ENCODE measurements at regions not wholly inside any gene's neighbourhood (a gene's known extent, or its start where the extent isn't known, plus 50 kb on each side); places are given as distances from the start of the nearest gene placed in this dataset.

DNA sequence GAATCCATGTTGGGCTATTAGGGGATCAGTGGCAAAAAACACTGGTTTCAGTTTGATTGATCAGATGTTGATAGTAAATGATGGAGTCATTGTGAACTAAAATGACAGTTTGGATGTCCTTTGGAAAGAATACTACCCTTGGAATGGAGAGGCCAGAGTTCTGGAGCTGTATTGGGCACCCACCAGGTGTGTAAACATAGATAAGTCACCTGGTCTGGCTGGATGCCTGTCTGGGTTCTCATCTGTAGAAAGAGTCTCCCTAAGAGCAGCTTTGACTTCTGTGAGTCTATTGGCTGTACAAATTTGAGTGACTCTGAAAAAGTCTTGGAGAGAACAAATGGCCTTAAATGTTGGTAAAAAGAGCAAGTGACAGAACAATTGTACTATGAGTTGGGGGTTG, 115.0 kb downstream of the SCP2D1 start:
- H3K36me3 ChIP-seq (ENCODE audit: control insufficient read depth in 2 of 2, extremely low read depth in 1 of 2, insufficient read depth in 1 of 2, low read length in 1 of 2), result no peaks in the 10 kb centered on the region
- ATAC-seq (replicated peaks in 1 of 4) (no peak), DNase-seq (no peak)
- H3K4me1 ChIP-seq (ENCODE audit: control insufficient read depth in 1 of 2, extremely low read depth in 1 of 2, insufficient read depth in 2 of 2, low read length in 2 of 2), result no peaks in the 10 kb centered on the region
- Mint-ChIP-seq H3K27ac (no peak overlapping the region), H3K27me3 (no peaks in the 10 kb centered on the region), H3K4me1 (no peaks in the 10 kb centered on the region), H3K9me3 (peaks cover 0 to 5% (median 2%) of the 10 kb centered on the region in 3 donors), H3K36me3 (no peaks in the 10 kb centered on the region), H3K4me3 (no peak overlapping the region)
- CTCF ChIA-PET, result no interaction called here
- no peak overlapping the region for H3K4me3 ChIP-seq (ENCODE audit: control insufficient read depth in 1 of 2, extremely low read depth in 1 of 2, low read length in 1 of 2)
- POLR2A ChIA-PET, result no interaction called here
- no peak overlapping the region for H3K27ac ChIP-seq (ENCODE audit: low read length)
- H3K27me3 ChIP-seq (replicated peaks in 1 of 2; ENCODE audit: control insufficient read depth in 2 of 2, extremely low read depth in 1 of 2, insufficient read depth in 2 of 2, low read length in 1 of 2), result no peaks in the 10 kb centered on the region
- H3K9me3 ChIP-seq, result no peaks in the 10 kb centered on the region

DNA sequence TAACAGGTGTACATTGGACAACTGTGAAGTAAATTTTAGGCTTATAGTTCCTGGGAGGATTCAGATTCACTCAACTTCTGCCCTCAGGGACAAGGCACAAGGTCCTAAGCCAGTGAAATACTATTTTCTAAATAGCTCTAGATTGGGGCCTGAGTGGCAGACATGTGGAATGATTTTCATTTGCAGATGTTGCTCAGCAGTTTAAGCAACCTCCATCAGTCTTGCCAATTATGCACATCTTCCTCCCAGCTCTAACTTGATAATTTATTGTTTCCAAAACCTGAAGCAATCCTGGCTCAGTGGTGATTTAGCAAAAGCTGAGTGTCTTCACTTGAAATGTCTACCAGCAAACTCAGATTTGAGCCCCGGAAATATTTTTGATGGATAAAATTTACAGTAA, 116.2 kb downstream of the SCP2D1 start:
- H3K27me3 Mint-ChIP-seq, result no peaks in the 10 kb centered on the region
- DNase-seq (no peak), ATAC-seq (replicated peaks in 1 of 4) (no peak)
- POLR2A ChIA-PET, result no interaction called here
- H3K27ac ChIP-seq (ENCODE audit: low read length), result no peak overlapping the region
- H3K9me3 Mint-ChIP-seq, result peaks cover 0 to 5% (median 4%) of the 10 kb centered on the region in 3 donors
- no peaks in the 10 kb centered on the region for H3K9me3 ChIP-seq
- no peak overlapping the region for H3K4me3 ChIP-seq (ENCODE audit: control insufficient read depth in 1 of 2, extremely low read depth in 1 of 2, low read length in 1 of 2)
- no peaks in the 10 kb centered on the region for H3K36me3 Mint-ChIP-seq
- H3K27ac Mint-ChIP-seq, result no peak overlapping the region
- no peaks in the 10 kb centered on the region for H3K36me3 ChIP-seq (ENCODE audit: control insufficient read depth in 2 of 2, extremely low read depth in 1 of 2, insufficient read depth in 1 of 2, low read length in 1 of 2)
- no CpG with 5 or more reads among the region's 1 CpG for WGBS (ENCODE audit: insufficient coverage)
- CTCF ChIA-PET, result no interaction called here
- H3K4me1 Mint-ChIP-seq, result no peaks in the 10 kb centered on the region
- no peaks in the 10 kb centered on the region for H3K4me1 ChIP-seq (ENCODE audit: control insufficient read depth in 1 of 2, extremely low read depth in 1 of 2, insufficient read depth in 2 of 2, low read length in 2 of 2)
- no peaks in the 10 kb centered on the region for H3K27me3 ChIP-seq (replicated peaks in 1 of 2; ENCODE audit: control insufficient read depth in 2 of 2, extremely low read depth in 1 of 2, insufficient read depth in 2 of 2, low read length in 1 of 2)
- no peak overlapping the region for H3K4me3 Mint-ChIP-seq

- CTCF ChIA-PET, result no interaction called here
These were observed 130.0 kb downstream of the SCP2D1 start for GRCh38 chr20:18943542-18943941.

GRCh38 chr20:18956890-18957289, 143.3 kb downstream of the SCP2D1 start:
- H3K4me3 ChIP-seq (ENCODE audit: control insufficient read depth in 1 of 2, extremely low read depth in 1 of 2, low read length in 1 of 2), result no peak overlapping the region
- Mint-ChIP-seq H3K9me3 (peaks cover 3 to 14% (median 5%) of the 10 kb centered on the region in 3 donors), H3K27me3 (peaks cover 0 to 5% of the 10 kb centered on the region in 2 donors), H3K36me3 (no peaks in the 10 kb centered on the region), H3K4me1 (no peaks in the 10 kb centered on the region), H3K27ac (no peak overlapping the region), H3K4me3 (no peak overlapping the region)
- H3K36me3 ChIP-seq (ENCODE audit: control insufficient read depth in 2 of 2, extremely low read depth in 1 of 2, insufficient read depth in 1 of 2, low read length in 1 of 2), result no peaks in the 10 kb centered on the region
- H3K27me3 ChIP-seq (replicated peaks in 1 of 2; ENCODE audit: control insufficient read depth in 2 of 2, extremely low read depth in 1 of 2, insufficient read depth in 2 of 2, low read length in 1 of 2), result peaks cover 0 to 4% of the 10 kb centered on the region in 2 experiments
- ATAC-seq (replicated peaks in 1 of 4) (no peak), DNase-seq (no peak)
- H3K4me1 ChIP-seq (ENCODE audit: control insufficient read depth in 1 of 2, extremely low read depth in 1 of 2, insufficient read depth in 2 of 2, low read length in 2 of 2), result no peaks in the 10 kb centered on the region
- CTCF ChIA-PET, result no interaction called here
- no CpG with 5 or more reads among the region's 4 CpGs for WGBS (ENCODE audit: insufficient coverage)
- H3K27ac ChIP-seq (ENCODE audit: low read length), result no peak overlapping the region
- POLR2A ChIA-PET, result no interaction called here
- H3K9me3 ChIP-seq, result no peaks in the 10 kb centered on the region

More at GRCh38 chr20:18943542-18943941, 130.0 kb downstream of the SCP2D1 start:
- H3K36me3 Mint-ChIP-seq, result no peaks in the 10 kb centered on the region
- peaks cover 14 to 23% of the 10 kb centered on the region in 2 donors for H3K27me3 Mint-ChIP-seq
- H3K9me3 ChIP-seq, result no peaks in the 10 kb centered on the region
- no peaks in the 10 kb centered on the region for H3K4me1 ChIP-seq (ENCODE audit: control insufficient read depth in 1 of 2, extremely low read depth in 1 of 2, insufficient read depth in 2 of 2, low read length in 2 of 2)
- H3K36me3 ChIP-seq (ENCODE audit: control insufficient read depth in 2 of 2, extremely low read depth in 1 of 2, insufficient read depth in 1 of 2, low read length in 1 of 2), result no peaks in the 10 kb centered on the region
- whole genome bisulfite sequencing (ENCODE audit: insufficient coverage), result 83% methylated on average over 4 of the region's 4 CpGs
- no peak overlapping the region for H3K27ac ChIP-seq (ENCODE audit: low read length)
- peaks cover 0 to 11% (median 10%) of the 10 kb centered on the region in 3 donors for H3K9me3 Mint-ChIP-seq
- ATAC-seq (replicated peaks in 1 of 4), result no peak
- H3K4me3 ChIP-seq (ENCODE audit: control insufficient read depth in 1 of 2, extremely low read depth in 1 of 2, low read length in 1 of 2), result no peak overlapping the region
- H3K27ac Mint-ChIP-seq, result no peak overlapping the region
- H3K27me3 ChIP-seq (replicated peaks in 1 of 2; ENCODE audit: control insufficient read depth in 2 of 2, extremely low read depth in 1 of 2, insufficient read depth in 2 of 2, low read length in 1 of 2), result peaks cover 0 to 2% of the 10 kb centered on the region in 2 experiments
- no peak for DNase-seq
- POLR2A ChIA-PET, result no interaction called here
- H3K4me3 Mint-ChIP-seq, result no peak overlapping the region
- no peaks in the 10 kb centered on the region for H3K4me1 Mint-ChIP-seq

DNA sequence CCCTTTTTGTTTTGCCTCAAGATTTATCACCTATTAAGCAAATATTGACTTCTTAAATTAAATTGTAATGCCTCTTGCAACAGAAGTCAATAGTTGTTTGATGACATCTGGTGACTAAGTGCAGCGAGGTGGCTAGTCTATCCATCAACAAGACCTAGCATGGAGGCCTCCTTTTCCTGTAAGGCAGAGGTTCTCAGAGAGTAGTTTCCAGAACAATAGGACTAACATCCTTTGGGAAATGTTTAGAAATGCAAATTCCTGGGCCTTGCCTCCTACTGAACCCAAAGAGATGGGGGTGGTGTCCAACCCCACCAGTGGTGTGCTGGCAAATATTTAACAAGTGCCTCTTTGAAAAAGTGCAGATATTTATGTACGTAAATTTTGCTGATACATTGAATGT, 143.7 kb downstream of the SCP2D1 start:
- CTCF ChIA-PET, result no interaction called here
- no peak for ATAC-seq (replicated peaks in 1 of 4)
- no peaks in the 10 kb centered on the region for H3K4me1 ChIP-seq (ENCODE audit: control insufficient read depth in 1 of 2, extremely low read depth in 1 of 2, insufficient read depth in 2 of 2, low read length in 2 of 2)
- Mint-ChIP-seq H3K9me3 (peaks cover 3 to 14% (median 5%) of the 10 kb centered on the region in 3 donors), H3K27ac (no peak overlapping the region), H3K4me1 (no peaks in the 10 kb centered on the region), H3K27me3 (peaks cover 0 to 5% of the 10 kb centered on the region in 2 donors), H3K4me3 (no peak overlapping the region), H3K36me3 (no peaks in the 10 kb centered on the region)
- DNase-seq, result no peak
- H3K27ac ChIP-seq (ENCODE audit: low read length), result no peak overlapping the region
- no peak overlapping the region for H3K4me3 ChIP-seq (ENCODE audit: control insufficient read depth in 1 of 2, extremely low read depth in 1 of 2, low read length in 1 of 2)
- H3K27me3 ChIP-seq (replicated peaks in 1 of 2; ENCODE audit: control insufficient read depth in 2 of 2, extremely low read depth in 1 of 2, insufficient read depth in 2 of 2, low read length in 1 of 2), result peaks cover 0 to 4% of the 10 kb centered on the region in 2 experiments
- H3K36me3 ChIP-seq (ENCODE audit: control insufficient read depth in 2 of 2, extremely low read depth in 1 of 2, insufficient read depth in 1 of 2, low read length in 1 of 2), result no peaks in the 10 kb centered on the region
- WGBS (ENCODE audit: insufficient coverage), result no CpG with 5 or more reads among the region's 2 CpGs
- H3K9me3 ChIP-seq, result no peaks in the 10 kb centered on the region
- POLR2A ChIA-PET, result no interaction called here

- H3K27me3 Mint-ChIP-seq, result peaks cover 0 to under 1% of the 10 kb centered on the region in 2 donors
- POLR2A ChIA-PET, result no interaction called here
- H3K4me1 ChIP-seq (ENCODE audit: control insufficient read depth in 1 of 2, extremely low read depth in 1 of 2, insufficient read depth in 2 of 2, low read length in 2 of 2), result no peaks in the 10 kb centered on the region
- CTCF ChIA-PET, result no interaction called here
- 98% methylated on average over 5 of the region's 5 CpGs for WGBS (ENCODE audit: insufficient coverage)
- H3K4me1 Mint-ChIP-seq, result no peaks in the 10 kb centered on the region
- H3K9me3 Mint-ChIP-seq, result peaks cover 0 to 3% (median 0%) of the 10 kb centered on the region in 3 donors
- ATAC-seq (replicated peaks in 1 of 4) (no peak), DNase-seq (no peak)
- peaks cover 0 to 2% of the 10 kb centered on the region in 2 experiments for H3K27me3 ChIP-seq (replicated peaks in 1 of 2; ENCODE audit: control insufficient read depth in 2 of 2, extremely low read depth in 1 of 2, insufficient read depth in 2 of 2, low read length in 1 of 2)
- H3K36me3 Mint-ChIP-seq, result no peaks in the 10 kb centered on the region
- no peaks in the 10 kb centered on the region for H3K9me3 ChIP-seq
- H3K27ac ChIP-seq (ENCODE audit: low read length), result no peak overlapping the region
- H3K36me3 ChIP-seq (ENCODE audit: control insufficient read depth in 2 of 2, extremely low read depth in 1 of 2, insufficient read depth in 1 of 2, low read length in 1 of 2), result no peaks in the 10 kb centered on the region
- no peak overlapping the region for H3K4me3 Mint-ChIP-seq
- no peak overlapping the region for H3K27ac Mint-ChIP-seq
- no peak overlapping the region for H3K4me3 ChIP-seq (ENCODE audit: control insufficient read depth in 1 of 2, extremely low read depth in 1 of 2, low read length in 1 of 2)
These were observed 157.5 kb downstream of the SCP2D1 start for GRCh38 chr20:18971121-18971520.

- ChIA-PET CTCF (no interaction called here), POLR2A (no interaction called here)
- H3K4me3 Mint-ChIP-seq, result no peak overlapping the region
- no peaks in the 10 kb centered on the region for H3K36me3 Mint-ChIP-seq
- H3K27ac Mint-ChIP-seq, result no peak overlapping the region
- H3K4me1 Mint-ChIP-seq, result no peaks in the 10 kb centered on the region
- no peak overlapping the region for H3K27ac ChIP-seq (ENCODE audit: low read length)
- no peaks in the 10 kb centered on the region for H3K36me3 ChIP-seq (ENCODE audit: control insufficient read depth in 2 of 2, extremely low read depth in 1 of 2, insufficient read depth in 1 of 2, low read length in 1 of 2)
- DNase-seq (no peak), ATAC-seq (replicated peaks in 1 of 4) (no peak)
- peaks cover 0 to 3% (median 0%) of the 10 kb centered on the region in 3 donors for H3K9me3 Mint-ChIP-seq
- H3K27me3 Mint-ChIP-seq, result no peaks in the 10 kb centered on the region
- no peaks in the 10 kb centered on the region for H3K9me3 ChIP-seq
- no peaks in the 10 kb centered on the region for H3K4me1 ChIP-seq (ENCODE audit: control insufficient read depth in 1 of 2, extremely low read depth in 1 of 2, insufficient read depth in 2 of 2, low read length in 2 of 2)
- no peak overlapping the region for H3K4me3 ChIP-seq (ENCODE audit: control insufficient read depth in 1 of 2, extremely low read depth in 1 of 2, low read length in 1 of 2)
- H3K27me3 ChIP-seq (replicated peaks in 1 of 2; ENCODE audit: control insufficient read depth in 2 of 2, extremely low read depth in 1 of 2, insufficient read depth in 2 of 2, low read length in 1 of 2), result no peaks in the 10 kb centered on the region
- WGBS (ENCODE audit: insufficient coverage), result no CpG with 5 or more reads among the region's 2 CpGs
These were observed 158.0 kb downstream of the SCP2D1 start for GRCh38 chr20:18971574-18971973.

All from T-cell (primary cell).